ENCODE measurements at regions not wholly inside any gene's neighbourhood (a gene's known extent, or its start where the extent isn't known, plus 50 kb on each side); places are given as distances from the start of the nearest gene placed in this dataset.

DNA sequence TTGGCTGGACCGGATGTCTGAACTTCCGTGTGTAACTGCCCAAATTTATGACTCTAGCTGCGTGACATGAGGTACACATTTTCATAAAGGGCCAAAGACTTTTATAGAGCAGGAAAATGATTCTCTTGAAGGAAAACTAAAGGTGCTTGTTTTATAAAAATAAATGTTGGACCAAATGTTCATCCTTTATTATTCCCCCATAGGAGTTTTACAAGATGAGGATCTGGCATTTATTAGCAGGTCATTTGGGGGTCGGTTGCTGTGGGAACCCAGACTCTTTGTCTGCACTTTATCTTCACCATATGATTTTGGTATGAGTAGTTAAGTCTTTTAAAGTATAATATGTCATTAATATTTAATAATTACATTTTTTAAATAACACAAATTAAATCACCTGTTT lies 571.2 kb downstream of the EFNA5 start:
- Histone ChIP-seq H3K9me3 (replicated peaks) (peaks cover 23% of the 10 kb centered on the region), H3K4me1 (no peaks in the 10 kb centered on the region), H3K4me3 (no peak overlapping the region), H3K27ac (replicated peaks) (no peak overlapping the region), H3K36me3 (no peaks in the 10 kb centered on the region), H3K27me3 (ENCODE audit: low read depth) (no peaks in the 10 kb centered on the region)
- DNase-seq = no peak
- TF ChIP-seq, protein P1, sequence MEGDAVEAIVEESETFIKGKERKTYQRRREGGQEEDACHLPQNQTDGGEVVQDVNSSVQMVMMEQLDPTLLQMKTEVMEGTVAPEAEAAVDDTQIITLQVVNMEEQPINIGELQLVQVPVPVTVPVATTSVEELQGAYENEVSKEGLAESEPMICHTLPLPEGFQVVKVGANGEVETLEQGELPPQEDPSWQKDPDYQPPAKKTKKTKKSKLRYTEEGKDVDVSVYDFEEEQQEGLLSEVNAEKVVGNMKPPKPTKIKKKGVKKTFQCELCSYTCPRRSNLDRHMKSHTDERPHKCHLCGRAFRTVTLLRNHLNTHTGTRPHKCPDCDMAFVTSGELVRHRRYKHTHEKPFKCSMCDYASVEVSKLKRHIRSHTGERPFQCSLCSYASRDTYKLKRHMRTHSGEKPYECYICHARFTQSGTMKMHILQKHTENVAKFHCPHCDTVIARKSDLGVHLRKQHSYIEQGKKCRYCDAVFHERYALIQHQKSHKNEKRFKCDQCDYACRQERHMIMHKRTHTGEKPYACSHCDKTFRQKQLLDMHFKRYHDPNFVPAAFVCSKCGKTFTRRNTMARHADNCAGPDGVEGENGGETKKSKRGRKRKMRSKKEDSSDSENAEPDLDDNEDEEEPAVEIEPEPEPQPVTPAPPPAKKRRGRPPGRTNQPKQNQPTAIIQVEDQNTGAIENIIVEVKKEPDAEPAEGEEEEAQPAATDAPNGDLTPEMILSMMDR (IDR thresholded peaks at IDR 0.05; ENCODE audit: borderline replicate concordance) = no peak
- intact Hi-C loops (cut with micrococcal nuclease) = no loop called here

DNA sequence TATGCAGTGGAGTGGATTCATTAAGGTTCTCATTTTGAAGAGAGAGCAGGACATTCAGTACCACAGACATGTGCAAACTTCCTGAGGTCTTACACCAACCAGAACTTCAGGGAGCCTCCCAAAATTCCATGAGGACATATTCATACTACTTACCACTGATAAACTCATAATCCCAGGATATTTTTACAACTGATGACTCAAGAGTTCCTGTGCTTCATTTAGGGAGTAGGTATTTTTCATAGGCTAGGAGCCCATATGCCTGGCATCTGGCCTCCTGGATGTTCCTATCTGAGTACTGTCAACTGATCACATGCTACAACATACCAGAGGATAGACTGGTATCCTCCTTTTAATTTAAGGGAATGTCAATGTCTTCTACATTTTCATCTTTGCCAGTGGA lies 578.0 kb downstream of the EFNA5 start:
- Histone ChIP-seq H3K27me3 (ENCODE audit: low read depth) (no peaks in the 10 kb centered on the region), H3K4me1 (peaks cover 20% of the 10 kb centered on the region), H3K9me3 (replicated peaks) (peaks cover 38% of the 10 kb centered on the region), H3K36me3 (no peaks in the 10 kb centered on the region), H3K27ac (replicated peaks) (no peak overlapping the region), H3K4me3 (no peak overlapping the region)
- TF ChIP-seq, protein P1 (IDR thresholded peaks at IDR 0.05; ENCODE audit: borderline replicate concordance) = no peak
- intact Hi-C loops (cut with micrococcal nuclease) = no loop called here
- DNase-seq = no peak

GRCh38 chr5:107090506-107090905 lies 580.2 kb downstream of the EFNA5 start:
- no peaks in the 10 kb centered on the region for H3K36me3 ChIP-seq
- H3K4me3 ChIP-seq = no peak overlapping the region
- no peak for DNase-seq
- TF ChIP-seq, protein P1 (IDR thresholded peaks at IDR 0.05; ENCODE audit: borderline replicate concordance) = no peak
- intact Hi-C loops (cut with micrococcal nuclease) = no loop called here
- H3K9me3 ChIP-seq (replicated peaks) = peaks cover 36% of the 10 kb centered on the region
- peaks cover 20% of the 10 kb centered on the region for H3K4me1 ChIP-seq
- H3K27me3 ChIP-seq (ENCODE audit: low read depth) = no peaks in the 10 kb centered on the region
- H3K27ac ChIP-seq (replicated peaks) = no peak overlapping the region

DNA sequence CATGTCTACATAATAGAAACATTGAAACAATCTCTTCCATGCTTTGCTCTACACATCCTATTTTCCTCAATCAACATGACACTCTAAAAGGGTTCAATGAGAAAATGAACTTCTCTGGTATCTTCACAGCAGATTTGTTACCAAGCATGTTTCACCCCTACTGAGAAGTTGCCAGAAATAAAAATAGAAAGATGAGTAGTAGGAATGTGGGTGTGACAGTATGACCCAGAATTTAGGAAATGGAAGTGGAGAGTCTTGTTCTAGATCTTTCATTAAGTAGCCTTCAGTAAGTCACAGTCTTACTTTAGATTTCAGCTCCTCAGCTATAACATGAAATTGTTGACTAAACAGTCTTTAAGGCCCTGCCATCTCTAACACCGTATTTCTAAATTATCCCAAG lies 581.8 kb downstream of the EFNA5 start:
- TF ChIP-seq, protein P1 (IDR thresholded peaks at IDR 0.05; ENCODE audit: borderline replicate concordance) = no peak
- Histone ChIP-seq H3K27me3 (ENCODE audit: low read depth) (no peaks in the 10 kb centered on the region), H3K36me3 (no peaks in the 10 kb centered on the region), H3K27ac (replicated peaks) (no peak overlapping the region), H3K4me1 (peaks cover 20% of the 10 kb centered on the region), H3K4me3 (no peak overlapping the region), H3K9me3 (replicated peaks) (peaks cover 20% of the 10 kb centered on the region)
- DNase-seq = no peak
- intact Hi-C loops (cut with micrococcal nuclease) = no loop called here

GRCh38 chr5:107085572-107085971 lies 585.2 kb downstream of the EFNA5 start:
- Histone ChIP-seq H3K4me1 (peaks cover 19% of the 10 kb centered on the region), H3K27me3 (ENCODE audit: low read depth) (no peaks in the 10 kb centered on the region), H3K4me3 (no peak overlapping the region), H3K27ac (replicated peaks) (no peak overlapping the region), H3K9me3 (replicated peaks) (no peaks in the 10 kb centered on the region), H3K36me3 (no peaks in the 10 kb centered on the region)
- intact Hi-C loops (cut with micrococcal nuclease) = no loop called here
- no peak for DNase-seq
- TF ChIP-seq, protein P1 (IDR thresholded peaks at IDR 0.05; ENCODE audit: borderline replicate concordance) = no peak

DNA sequence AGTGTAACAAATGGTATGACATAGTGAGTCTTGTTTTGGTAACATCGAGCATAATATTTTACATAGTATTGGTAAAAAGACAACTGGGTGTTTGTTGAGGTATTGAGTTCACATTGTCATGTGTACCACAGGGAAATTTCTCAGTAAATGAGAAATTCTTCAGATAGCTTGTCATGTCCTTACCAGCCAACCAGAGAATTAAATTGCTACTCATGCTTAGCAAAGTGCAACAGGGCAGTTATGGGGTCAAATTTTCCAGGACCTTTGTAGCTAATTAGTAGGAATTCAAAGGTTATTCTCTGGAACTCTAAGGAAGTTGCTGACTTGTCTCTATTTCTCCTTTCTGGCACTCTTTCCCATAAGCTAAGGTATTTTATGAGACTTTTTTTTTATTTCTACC lies 595.7 kb downstream of the EFNA5 start:
- intact Hi-C loops (cut with micrococcal nuclease) = no loop called here
- no peak for DNase-seq
- Histone ChIP-seq H3K9me3 (replicated peaks) (peaks cover 10% of the 10 kb centered on the region), H3K27me3 (ENCODE audit: low read depth) (no peaks in the 10 kb centered on the region), H3K36me3 (no peaks in the 10 kb centered on the region), H3K4me3 (no peak overlapping the region), H3K27ac (replicated peaks) (no peak overlapping the region), H3K4me1 (no peaks in the 10 kb centered on the region)
- TF ChIP-seq, protein P1 (IDR thresholded peaks at IDR 0.05; ENCODE audit: borderline replicate concordance) = no peak

Measured in left ventricle myocardium inferior (tissue), 1 donor.